Spleen (tissue), 11 donors: ENCODE measurements at regions not wholly inside any gene's neighbourhood (a gene's known extent, or its start where the extent isn't known, plus 50 kb on each side); places are given as distances from the start of the nearest gene placed in this dataset.

ENCODE experiments used
- DNase-seq: peaks from one replicate; pipeline ENCODE4 v3.0.0-alpha.2; 2020
- H3K27ac ChIP-seq, 8 donors: fragments of 200-600 bp; sonication (generic) in 7 of 8; 1 replicate in 4 of 8; 2 replicates in 4 of 8; pipeline versions ENCODE4 v1.5.0 to v1.8.0; 2016 to 2021; ENCODE audit warnings: inconsistent platforms in 4 of 8, mild to moderate bottlenecking in 4 of 8, moderate library complexity in 1 of 8
- H3K27me3 ChIP-seq, 7 donors: fragments of 200-600 bp; sonication (generic) in 6 of 7; replicated peaks in 1 of 7; 1 replicate in 4 of 7; 2 replicates in 3 of 7; pipeline versions ENCODE4 v1.5.0 to v1.8.0; 2016 to 2021; ENCODE audit warnings: inconsistent platforms in 3 of 7, mild to moderate bottlenecking in 1 of 7
- H3K36me3 ChIP-seq, 6 donors: fragments of 200-600 bp; sonication (generic) in 5 of 6; 1 replicate in 4 of 6; 2 replicates in 2 of 6; pipeline versions ENCODE4 v1.5.0 to v1.8.0; 2016 to 2021; ENCODE audit warnings: inconsistent platforms in 2 of 6
- H3K4me1 ChIP-seq, 6 donors: fragments of 200-600 bp; sonication (generic) in 5 of 6; 1 replicate in 3 of 6; 2 replicates in 3 of 6; pipeline versions ENCODE4 v1.5.0 to v1.8.0; 2016 to 2021; ENCODE audit warnings: inconsistent platforms in 3 of 6
- H3K4me3 ChIP-seq, 8 donors: fragments of 200-600 bp; sonication (generic) in 7 of 8; 1 replicate in 4 of 8; 2 replicates in 4 of 8; pipeline versions ENCODE4 v1.5.0 to v1.8.0; 2016 to 2021; ENCODE audit warnings: inconsistent platforms in 4 of 8, mild to moderate bottlenecking in 4 of 8, moderate library complexity in 2 of 8
- H3K9me3 ChIP-seq, 8 donors: fragments of 200-600 bp; sonication (generic) in 7 of 8; 1 replicate in 4 of 8; 2 replicates in 4 of 8; pipeline versions ENCODE4 v1.5.0 to v1.8.0; 2016 to 2021; ENCODE audit warnings: inconsistent platforms in 4 of 8
- CTCF ChIP-seq, 11 experiments: fragments of 200-600 bp in 7 of 11; fragments of 450-650 bp in 4 of 11; sonication (generic) in 4 of 11; IDR thresholded peaks in 8 of 11; conservative IDR thresholded peaks in 3 of 11; 1 replicate in 7 of 11; 2 replicates in 4 of 11; pipeline versions ENCODE4 v1.4.0 to v1.8.0; 2016 to 2021; ENCODE audit warnings: antibody characterized with exemption in 11 of 11, inconsistent platforms in 4 of 11, mild to moderate bottlenecking in 1 of 11
- POLR2A ChIP-seq, 3 donors: fragments of 450-650 bp; IDR thresholded peaks; one replicate each; pipeline ENCODE4 v1.5.1; 2017; ENCODE audit warnings: antibody characterized with exemption in 3 of 3, mild to moderate bottlenecking in 1 of 3
- POLR2AphosphoS5 ChIP-seq, 3 donors: sonication (generic); formaldehyde crosslinking; IDR thresholded peaks; one replicate each; pipeline ENCODE4 v1.5.1; 2017; ENCODE audit warnings: antibody characterized with exemption in 3 of 3
- WGBS, 5 donors: extraction: QIAGEN DNeasy Blood & Tissue Kit in 3 of 5; methylation state at CpG; one replicate each; pipeline versions ENCODE4 v1.1.5 to v1.1.7; 2013 to 2018; 5-methylcytosine and 5-hydroxymethylcytosine counted together
- intact Hi-C: fragments of 100-400 bp; cut with DNase I; formaldehyde crosslinking; loops from one replicate; pipeline ENCODE4 v1.15.0; 2023; ENCODE audit warnings: low total_unique reads
- donor health status: healthy with polysubstance abuse.
- donor health status: DM: no; HTN: no; CAD: no; lungs with moderate emphysema.
- donor health status: DM: no; HTN: no; CAD: no.
- donor health status: Bipolar disorder and iron deficiency.
- donor health status: healthy.
- donor health status: DM: no; HTN: no; CAD: no.
- donor health status: DM: yes; HTN: yes; CAD: no.

GRCh38 chr4:26161030-26161824, 159.6 kb upstream of the RBPJ start:
- Histone ChIP-seq H3K4me3 (no peak overlapping the region), H3K9me3 (no peaks in the 10 kb centered on the region), H3K4me1 (no peaks in the 10 kb centered on the region), H3K27ac (no peak overlapping the region), H3K36me3 (no peaks in the 10 kb centered on the region), H3K27me3 (no peaks in the 10 kb centered on the region)
- no peak for TF ChIP-seq POLR2AphosphoS5 (IDR thresholded peaks at IDR 0.05)
- TF ChIP-seq CTCF (IDR thresholded peaks at IDR 0.05 in 8 of 11, conservative IDR thresholded peaks at IDR 0.05 in 3 of 11), result no peak
- no peak for TF ChIP-seq POLR2A (IDR thresholded peaks at IDR 0.05)
- DNase-seq, result no peak
- intact Hi-C loops, result no loop called here
- WGBS, 5 donors, result 71 to 88% (median 82%) methylated on average over 5 of the region's 5 CpGs

- DNase-seq, result no peak
- Histone ChIP-seq H3K27ac (no peak overlapping the region), H3K27me3 (no peaks in the 10 kb centered on the region), H3K4me3 (no peak overlapping the region), H3K4me1 (no peaks in the 10 kb centered on the region), H3K36me3 (no peaks in the 10 kb centered on the region), H3K9me3 (no peaks in the 10 kb centered on the region)
- WGBS, 5 donors, result 61 to 74% (median 66%) methylated on average over 4 of the region's 4 CpGs
- intact Hi-C loops, result no loop called here
- TF ChIP-seq POLR2A (IDR thresholded peaks at IDR 0.05) (no peak), POLR2AphosphoS5 (IDR thresholded peaks at IDR 0.05) (no peak), CTCF (IDR thresholded peaks at IDR 0.05 in 8 of 11, conservative IDR thresholded peaks at IDR 0.05 in 3 of 11) (no peak)
These were observed 158.7 kb upstream of the RBPJ start for GRCh38 chr4:26162101-26162500.

GRCh38 chr4:26163425-26164362, 157.1 kb upstream of the RBPJ start:
- Histone ChIP-seq H3K9me3 (no peaks in the 10 kb centered on the region), H3K36me3 (no peaks in the 10 kb centered on the region), H3K4me1 (no peaks in the 10 kb centered on the region), H3K27ac (no peak overlapping the region), H3K27me3 (no peaks in the 10 kb centered on the region), H3K4me3 (no peak overlapping the region)
- TF ChIP-seq POLR2AphosphoS5 (IDR thresholded peaks at IDR 0.05), result no peak
- no peak for TF ChIP-seq CTCF (IDR thresholded peaks at IDR 0.05 in 8 of 11, conservative IDR thresholded peaks at IDR 0.05 in 3 of 11)
- TF ChIP-seq POLR2A (IDR thresholded peaks at IDR 0.05), result no peak
- no peak for DNase-seq
- intact Hi-C loops, result no loop called here
- 72 to 88% (median 76%) methylated on average over 9 of the region's 9 CpGs for WGBS, 5 donors

GRCh38 chr4:26171501-26171900, 149.3 kb upstream of the RBPJ start:
- intact Hi-C loops, result no loop called here
- WGBS, 5 donors, result 80 to 94% (median 89%) methylated on average over 5 of the region's 5 CpGs
- Histone ChIP-seq H3K27ac (no peak overlapping the region), H3K9me3 (no peaks in the 10 kb centered on the region), H3K4me1 (no peaks in the 10 kb centered on the region), H3K36me3 (no peaks in the 10 kb centered on the region), H3K4me3 (no peak overlapping the region), H3K27me3 (peaks cover 0 to 27% (median 0%) of the 10 kb centered on the region in 7 donors)
- DNase-seq, result no peak
- TF ChIP-seq POLR2A (IDR thresholded peaks at IDR 0.05) (no peak), POLR2AphosphoS5 (IDR thresholded peaks at IDR 0.05) (no peak), CTCF (IDR thresholded peaks at IDR 0.05 in 8 of 11, conservative IDR thresholded peaks at IDR 0.05 in 3 of 11) (no peak)
